Stimulated activated CD4-positive, alpha-beta T cell treated with anti-CD3 and anti-CD28 coated beads, Interleukin-12 subunit alpha, Interleukin-12 subunit beta, amount 100 ng/mL, for 48 hours (primary cell): ENCODE measurements at regions not wholly inside any gene's neighbourhood (a gene's known extent, or its start where the extent isn't known, plus 50 kb on each side); places are given as distances from the start of the nearest gene placed in this dataset.

ENCODE experiments used
- DNase-seq, 3 donors: peaks; one replicate each; pipeline ENCODE4 v3.0.0-alpha.2; 2020; ENCODE audit warnings: low read depth in 2 of 3, low spot score in 1 of 3

DNA sequence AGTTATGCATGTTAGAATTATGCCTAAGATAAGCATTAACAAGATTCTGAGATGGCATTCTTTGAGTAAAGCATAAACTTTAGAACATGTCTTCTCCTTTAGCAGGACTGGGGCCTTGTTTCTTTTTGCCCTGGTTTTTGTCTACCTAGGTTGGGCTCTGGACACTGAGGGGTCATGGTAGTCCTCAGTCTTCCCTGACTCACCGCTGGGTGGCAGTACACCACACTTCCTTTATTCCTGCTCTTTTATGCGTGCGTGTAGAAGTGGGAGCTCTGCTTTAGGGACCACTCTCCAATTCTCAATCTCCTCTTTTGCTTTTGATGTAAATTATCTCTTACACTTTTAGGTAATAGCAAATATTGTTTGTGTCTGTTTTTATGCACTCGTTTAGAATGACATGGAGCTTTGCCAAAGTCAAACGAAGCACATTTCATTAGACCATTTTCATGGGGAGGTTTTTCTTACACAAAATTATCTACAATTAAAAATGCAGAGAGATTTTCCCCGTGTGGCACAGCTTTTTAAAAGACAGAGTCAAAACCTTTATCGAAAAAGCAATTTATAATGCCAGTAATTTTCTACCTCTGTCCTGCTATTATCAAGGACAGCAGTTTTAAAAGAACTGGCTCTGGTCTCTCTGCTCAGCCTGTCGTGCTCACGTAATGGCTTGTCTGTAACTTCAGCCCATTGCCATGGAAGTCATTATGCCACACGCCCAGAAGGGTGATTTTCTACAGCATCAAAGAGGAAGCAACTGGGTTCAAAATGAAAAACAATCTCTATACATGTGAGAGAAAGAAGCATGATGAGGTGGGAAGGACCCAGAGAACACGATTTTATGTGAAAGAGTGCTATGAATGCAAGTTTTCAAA is 413.9 kb downstream of the COG6 start:
- DNase-seq = peak; percentile 48 to 74 (median 65)

DNA sequence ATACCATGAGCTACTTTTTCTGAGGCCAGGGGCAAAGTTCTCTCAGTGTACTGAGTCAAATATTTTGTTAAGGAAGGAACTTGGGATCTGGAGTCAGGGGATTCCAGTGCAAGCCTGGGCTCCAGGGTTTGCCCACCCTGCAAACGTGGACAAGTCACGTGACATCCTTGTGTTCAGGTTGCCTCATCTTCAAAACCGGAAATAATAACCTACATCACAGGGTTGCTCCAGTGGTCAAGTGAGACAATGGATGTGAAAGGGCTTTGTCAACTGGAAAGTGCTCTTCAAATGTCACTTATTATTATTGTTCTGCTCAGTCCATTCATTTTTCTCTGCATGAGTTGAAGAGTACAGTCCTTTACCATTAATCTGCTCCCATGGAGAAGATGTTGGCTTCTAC is 414.9 kb downstream of the COG6 start:
- no peak for DNase-seq

DNA sequence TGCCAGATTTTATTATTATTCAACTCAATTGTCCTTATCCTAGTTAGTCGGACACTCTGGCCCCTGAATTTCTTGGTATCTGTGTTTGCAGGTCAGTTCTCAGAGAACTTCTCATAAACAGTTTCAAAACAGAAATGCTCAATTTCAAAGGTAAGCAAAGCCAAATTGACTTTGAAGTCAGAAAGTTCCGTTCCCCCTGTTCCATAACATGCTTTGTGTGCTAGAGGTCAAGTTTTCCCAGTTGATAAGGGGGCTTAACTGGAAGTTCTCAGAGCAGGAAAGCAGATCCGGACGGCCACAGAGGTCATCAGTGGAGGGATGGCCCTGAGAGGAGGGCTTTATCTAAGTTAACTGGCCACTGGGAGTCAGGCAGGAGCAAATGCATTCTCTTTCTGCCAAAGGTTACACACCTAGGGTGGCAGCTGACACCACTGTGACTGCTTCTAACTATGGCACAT is 417.2 kb downstream of the COG6 start:
- no peak for DNase-seq

DNA sequence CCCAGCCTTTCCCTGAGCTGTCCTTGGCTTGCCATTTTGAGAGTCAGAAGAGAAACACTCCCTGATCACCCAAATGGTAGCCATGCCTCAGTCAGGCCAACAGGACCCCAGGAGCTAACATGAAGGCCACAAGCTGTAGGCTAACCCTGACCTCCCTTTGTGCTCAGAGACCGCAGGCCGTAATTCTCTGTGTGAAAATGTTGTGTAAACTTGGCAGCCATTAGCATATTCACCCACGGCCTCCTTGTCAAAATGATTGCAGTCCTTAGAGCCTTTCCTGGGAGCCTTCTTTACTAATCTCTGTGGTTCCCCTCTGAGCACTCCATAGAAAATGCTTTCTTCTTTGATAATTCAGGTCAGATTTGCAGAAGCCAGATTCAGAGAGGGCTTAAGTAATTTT is 418.9 kb downstream of the COG6 start:
- DNase-seq = no peak

DNA sequence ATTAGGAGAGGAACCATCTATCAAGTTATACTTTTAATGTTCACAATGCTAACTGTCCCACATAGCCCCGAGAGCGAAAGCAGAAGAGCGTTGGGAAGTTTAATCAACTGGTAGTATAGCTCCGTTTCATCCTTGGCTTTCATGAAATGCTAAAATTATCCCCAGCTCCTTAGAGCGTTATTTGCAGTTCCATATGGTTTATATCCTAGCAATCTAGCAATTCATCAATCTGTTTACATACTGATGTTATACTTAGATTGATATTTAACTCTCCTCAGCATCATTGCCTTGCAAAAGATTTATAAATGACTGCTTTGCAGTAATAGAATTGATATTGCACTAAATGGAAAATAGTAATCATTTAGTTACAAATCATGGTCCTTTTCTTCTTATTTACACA is 419.8 kb downstream of the COG6 start:
- DNase-seq = no peak

DNA sequence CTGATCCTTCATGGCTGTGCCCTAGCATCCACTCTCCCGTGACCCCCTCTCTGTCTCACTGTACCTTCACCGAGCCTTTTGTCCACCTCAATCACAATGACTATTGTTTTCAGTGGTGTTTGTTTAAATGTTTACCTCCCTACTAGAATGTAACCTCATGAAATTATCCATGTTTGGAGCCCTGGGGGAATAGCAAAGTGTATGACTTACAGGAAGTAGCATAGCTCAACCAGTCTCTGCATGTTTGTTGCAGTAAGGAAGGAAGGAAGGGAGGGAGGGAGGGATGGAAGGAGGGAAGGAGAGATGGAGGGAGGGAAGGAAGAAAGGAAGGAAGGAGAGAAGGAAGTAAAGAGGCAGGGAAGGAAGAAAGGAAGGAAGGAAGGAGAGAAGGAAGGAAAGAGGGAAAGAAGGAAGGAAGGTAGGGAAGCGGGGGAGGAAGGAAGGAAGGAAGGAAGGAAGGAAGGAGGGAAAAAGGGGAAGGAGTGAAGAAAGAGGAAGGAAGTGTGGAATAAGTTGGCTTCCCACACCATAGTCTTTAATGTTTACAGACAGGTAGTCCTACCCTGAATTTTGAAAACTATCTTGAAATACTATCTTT is 421.4 kb downstream of the COG6 start:
- DNase-seq = no peak

DNA sequence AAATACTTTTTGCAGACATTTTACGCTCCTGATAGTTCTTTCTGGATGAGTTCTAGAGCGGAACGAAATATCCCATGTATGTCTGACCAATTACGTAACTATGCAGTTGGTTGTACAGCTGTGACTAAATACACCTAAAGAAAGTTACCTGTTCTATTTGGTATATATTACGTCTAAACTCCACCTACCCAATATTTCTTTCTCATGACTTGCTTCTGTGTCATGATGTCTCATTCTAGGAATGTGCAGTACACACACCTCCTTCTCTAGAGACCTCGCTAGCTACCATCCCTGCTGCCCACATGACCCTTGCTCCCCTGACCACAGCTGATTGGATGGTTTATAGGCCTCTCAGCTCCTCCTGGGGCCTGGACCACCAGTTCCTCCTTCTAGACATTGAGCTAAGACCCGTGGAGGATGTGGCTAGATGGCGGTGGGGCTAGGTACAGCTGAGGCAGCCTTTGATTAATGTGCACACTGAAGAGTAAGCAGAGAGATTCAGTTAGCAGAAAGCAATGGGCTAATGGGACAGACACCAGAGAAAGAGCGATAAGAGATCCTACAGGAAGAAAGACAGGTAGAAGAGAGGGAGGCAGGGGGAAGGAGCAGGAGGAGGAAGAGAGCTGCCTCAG is 422.1 kb downstream of the COG6 start:
- DNase-seq = no peak

DNA sequence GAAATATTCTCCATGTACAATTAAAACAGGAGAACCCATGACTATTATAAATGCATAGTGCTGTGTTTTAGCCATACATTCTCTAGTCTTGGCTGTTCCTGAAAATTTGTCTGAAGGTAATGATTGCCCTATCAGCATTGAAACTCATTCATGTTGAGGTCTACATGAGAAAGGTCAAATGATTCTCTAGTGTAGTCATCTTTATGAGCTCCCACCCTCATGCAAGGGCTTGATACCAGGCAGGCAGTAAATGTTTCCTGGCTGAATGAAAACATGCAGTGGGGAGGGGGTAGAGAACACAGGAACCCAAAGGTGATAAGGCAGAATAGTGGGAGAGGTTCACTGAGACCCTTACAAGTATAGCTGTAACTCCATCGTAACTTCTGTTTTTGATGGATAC is 424.3 kb downstream of the COG6 start:
- DNase-seq = no peak

DNA sequence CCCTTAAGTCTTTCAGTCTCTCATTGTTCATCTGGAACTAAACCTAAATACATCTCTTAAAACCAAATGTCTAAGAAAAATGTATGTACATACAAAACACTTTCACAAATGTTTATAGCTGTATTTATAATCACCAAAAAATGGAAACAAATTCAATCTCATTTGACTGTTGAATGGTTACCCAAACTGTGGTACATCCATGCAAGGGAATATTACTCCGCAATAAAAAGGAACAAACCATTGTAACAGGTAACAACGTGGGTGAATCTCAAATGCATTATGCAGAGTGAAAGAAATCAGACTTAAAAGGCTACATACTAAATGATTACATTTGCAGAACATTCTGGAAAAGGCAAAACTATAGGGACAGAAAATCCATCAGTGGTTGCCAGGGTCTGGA is 425.2 kb downstream of the COG6 start:
- DNase-seq = no peak

DNA sequence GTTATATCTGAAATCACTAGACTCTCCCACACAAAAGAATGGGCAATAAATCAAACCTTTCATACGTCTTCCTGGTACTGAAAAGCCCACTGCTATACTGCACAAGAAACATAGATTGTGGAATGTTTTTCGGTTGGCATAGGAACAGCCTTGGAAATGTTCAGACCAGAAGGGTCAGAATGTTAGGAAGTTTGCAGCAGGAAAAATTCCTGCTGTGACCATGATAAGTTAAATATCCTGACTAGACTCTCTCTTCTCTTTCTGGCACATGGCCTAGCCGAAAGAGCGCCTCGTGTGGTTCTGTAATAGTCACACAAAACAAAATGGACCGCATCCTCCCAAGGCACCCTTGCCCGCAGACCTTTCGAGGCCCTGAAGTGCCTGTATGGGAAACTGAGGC is 427.2 kb downstream of the COG6 start:
- DNase-seq = no peak

DNA sequence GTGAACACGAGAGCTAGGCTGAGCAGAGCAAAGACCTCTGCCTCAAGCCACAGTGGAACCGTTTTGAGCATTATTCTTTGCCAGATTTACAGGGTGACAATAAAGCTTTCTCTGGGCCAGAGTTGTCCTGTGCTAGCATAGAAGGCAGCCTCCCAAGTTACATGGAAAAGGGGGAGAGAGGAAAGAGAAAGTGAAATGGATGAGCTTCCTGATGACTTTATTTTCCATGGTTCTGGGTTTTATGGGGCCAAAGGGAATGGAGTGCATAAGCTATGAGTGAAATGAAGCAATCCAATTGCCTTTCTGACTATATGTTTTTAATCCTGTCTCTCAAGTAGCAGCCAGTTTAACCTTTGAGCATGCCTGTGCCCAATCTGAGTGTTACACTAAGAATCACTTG is 428.4 kb downstream of the COG6 start:
- DNase-seq = no peak

DNA sequence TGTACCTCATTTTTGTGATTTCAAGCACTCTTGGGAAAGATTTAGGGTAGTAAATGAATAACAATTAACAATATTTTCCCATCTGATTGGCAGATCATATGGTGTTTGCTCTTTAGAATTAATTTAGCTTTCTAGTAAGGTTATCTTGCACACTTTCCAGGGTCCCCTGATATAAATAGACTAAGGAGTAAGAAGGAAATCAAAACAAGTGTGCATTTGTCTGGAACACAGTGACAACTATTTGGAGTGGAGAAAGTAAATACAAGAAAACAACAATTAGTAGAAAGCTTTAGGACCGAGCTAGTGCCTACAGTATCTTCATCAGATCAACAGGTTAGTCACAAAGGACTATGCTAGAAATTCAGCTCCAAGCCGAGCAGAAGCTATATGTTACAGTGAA is 429.5 kb downstream of the COG6 start:
- DNase-seq = no peak

DNA sequence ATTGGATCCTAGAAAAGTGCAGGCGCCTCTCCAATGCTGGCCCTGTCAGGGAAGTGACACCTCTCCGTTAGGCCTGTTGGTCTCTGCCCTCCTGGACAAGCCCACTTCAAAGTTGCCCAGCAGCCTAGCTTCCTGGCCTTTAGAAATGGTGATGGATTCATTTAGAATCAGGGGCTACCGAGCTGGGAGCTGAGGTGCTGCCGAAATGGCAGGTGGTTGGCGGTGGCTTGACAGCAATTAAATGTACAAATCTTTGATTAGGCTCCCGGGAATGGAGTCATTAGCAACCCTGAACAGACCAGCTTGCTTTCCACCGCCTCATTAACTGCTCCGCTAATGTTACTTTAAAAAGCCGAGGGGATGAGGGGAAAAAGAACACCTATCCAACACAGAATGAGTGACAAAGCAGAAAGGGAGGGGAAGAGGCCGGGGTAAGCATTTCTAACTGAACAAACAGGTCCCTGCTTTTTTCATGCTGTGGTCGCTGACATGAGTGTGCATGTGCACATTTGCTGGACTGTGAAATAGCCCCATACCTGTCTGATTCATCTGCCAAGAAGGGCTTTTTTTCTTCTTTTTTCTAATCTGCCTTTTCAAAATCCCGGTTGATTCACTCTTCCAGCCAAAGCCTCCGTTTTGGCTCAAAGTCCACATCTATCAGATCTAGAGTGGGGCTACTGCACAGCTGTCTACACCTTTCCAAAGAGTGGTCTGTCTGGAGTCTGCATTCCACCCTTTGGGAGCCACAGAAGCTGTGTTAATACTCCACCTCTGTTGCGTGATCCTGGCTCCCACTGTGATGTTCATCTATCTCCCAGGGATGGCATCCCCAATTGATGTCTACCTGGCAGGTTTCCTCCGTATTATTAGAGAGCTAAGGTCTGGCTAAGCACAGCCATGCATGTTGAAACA is 431.9 kb downstream of the COG6 start:
- no peak for DNase-seq

DNA sequence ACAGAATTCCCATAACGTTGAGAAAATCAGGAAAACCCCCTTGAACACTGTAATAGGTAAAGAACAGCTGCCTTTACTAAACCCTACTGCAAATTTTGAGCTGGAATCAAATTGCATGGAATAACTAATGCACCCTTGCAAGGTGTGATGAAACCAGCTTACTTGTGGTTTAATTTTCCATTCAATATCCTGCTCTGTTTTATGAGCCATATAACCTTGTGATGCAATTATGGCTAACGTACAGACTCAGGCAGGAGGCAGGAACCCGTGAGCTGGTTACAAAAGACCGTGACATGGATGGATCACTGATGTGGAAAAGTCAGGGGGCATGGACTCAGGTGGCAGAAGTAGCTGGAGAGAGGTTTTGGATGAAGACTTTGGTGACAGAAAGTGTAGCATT is 438.6 kb downstream of the COG6 start:
- DNase-seq = no peak

DNA sequence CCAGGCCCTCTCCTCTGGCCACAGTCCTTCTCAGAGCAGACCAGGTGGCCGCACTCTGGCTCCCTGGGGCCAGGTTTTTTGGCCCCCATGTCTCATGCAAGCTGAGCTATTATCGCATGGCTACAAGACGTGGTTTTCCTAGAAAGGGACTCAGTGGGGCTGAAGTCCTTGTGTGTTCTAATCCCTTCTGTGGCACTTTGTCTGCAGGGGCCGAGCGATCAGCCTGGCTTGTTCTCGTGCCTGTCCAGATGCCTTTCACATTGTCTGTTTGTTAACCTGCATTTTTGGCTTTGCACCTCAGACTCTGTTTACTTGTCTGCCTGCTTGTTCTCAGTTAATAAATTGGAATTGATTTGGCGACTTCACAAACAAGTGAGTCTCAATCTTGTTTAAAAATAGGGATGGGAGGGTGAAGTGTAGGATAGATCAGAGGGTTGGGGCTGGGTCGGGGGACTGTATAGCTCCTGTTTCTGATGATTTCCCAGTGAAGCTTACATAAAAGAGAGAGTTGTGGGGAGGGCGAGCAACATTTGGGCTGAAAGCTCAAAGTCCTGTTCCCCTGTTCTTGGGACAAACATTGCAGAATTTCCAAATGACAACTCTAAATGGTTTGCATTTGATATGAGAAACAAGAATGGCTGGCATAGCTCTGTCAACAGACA is 440.4 kb downstream of the COG6 start:
- DNase-seq = no peak

DNA sequence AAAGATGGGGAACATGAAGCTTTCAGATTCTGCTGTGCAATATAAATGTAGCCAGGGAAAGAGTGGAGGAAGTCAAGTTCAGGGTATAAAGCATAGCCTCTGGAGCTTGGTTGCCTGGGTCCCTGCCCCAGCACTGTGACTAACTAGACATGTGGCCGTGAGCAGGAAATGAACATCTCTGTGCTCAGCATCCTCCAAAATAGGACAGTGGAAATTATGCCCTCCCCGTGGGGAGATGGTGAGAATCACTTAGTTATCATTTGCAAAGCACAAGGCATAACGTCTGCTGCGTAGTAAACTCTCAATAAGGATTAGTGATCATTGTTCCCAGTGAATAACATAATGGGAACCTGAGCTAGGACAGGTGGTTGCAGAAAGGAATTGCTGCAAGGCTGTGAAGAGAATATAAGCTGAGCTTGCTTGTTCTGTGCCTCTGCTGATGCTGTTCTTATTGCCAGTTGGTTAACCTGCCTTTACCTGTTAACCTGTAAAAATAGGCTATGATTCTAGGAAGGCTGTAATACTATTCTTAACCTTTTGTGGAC is 441.0 kb downstream of the COG6 start:
- peak; percentile 12 to 44 (median 25) for DNase-seq

DNA sequence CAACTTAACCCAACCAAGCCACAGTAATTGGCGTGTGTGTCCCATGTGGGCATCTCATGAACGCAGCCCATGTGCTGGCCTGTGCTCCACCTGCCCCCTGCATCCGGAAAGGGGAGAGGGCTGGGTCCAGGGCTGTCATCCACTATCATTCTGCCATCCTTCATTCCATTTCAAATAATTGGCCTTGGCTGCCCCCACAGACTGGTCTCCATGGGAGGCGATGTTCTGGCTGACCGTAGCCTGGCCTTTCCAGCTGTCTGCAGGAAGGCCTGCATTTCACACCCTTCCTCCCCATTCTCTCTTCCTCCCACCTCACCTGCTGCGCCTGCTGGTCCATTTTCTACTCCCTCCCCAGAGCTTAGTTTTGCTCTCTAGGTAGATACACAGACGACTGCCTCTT is 442.8 kb downstream of the COG6 start:
- no peak for DNase-seq

DNA sequence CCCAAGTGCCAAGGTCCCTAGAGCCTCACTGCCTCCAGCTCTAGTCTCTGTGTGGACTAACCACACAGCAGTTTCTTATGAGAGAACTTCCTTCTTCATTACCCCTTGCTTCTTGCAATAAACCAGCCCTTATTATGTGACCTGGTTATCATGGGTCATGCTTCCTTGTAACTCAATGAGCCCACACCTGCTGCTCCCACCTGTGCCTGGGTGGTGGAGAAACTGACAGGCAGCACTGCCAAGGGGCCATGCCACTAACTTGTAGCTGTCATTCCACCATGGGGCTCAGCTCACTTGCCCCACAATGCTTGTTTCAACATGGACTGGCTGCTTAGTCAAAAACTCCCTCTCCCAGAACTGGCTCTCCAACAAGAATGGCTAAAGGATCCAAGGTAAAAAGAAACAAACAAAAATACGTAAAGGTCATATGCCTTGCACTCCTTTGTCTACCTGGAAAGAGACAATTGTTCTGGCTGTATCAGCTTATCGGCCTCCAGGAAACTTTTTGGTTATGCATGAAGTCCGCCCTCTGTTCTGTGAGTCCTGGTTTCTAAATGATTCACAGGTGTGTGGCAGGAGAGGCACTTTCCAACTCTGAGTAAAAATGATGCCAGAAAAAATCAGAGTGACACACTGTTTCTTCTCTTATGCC is 446.4 kb downstream of the COG6 start:
- DNase-seq = peak; percentile 15 to 40 (median 38)

DNA sequence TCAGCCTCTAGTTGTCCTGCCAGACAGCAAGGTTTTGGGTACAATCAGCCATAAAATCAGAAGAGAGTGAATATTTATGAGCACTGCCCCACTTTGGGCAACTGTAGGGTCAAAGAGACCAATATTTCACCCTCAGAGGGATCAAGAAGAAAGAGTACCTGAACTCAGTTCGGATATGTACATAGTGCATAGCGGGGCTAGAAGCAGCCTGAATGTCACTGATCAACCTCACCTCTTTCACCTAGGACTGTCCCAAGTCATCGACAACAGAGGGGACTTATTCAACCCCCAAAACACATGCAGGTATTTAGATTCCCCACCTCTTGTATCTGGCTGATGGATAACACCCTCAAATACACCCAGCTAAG is 446.9 kb downstream of the COG6 start:
- DNase-seq = no peak

DNA sequence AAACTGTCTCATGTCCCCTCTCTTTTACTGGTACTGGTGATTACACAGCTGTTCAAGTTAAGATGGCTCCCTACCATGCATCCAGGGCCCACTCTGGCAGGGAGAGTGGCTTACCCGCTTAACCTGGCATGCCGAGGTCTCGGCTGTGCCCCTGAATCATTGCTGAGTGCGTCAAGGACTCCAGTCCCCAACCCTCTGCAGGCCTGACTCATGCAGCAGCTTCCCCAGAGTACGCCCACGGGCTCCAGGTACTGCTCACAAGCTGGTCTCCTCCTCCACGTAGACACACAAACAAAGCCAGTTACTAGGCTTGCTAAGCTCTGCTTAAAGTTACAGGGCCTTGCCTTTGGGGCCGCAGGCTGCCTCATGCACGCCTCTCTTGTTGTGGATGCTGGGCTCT is 447.4 kb downstream of the COG6 start:
- DNase-seq = peak; percentile 87 to 95 (median 89)
